ENCODE measurements at regions not wholly inside any gene's neighbourhood (a gene's known extent, or its start where the extent isn't known, plus 50 kb on each side); places are given as distances from the start of the nearest gene placed in this dataset.

DNA sequence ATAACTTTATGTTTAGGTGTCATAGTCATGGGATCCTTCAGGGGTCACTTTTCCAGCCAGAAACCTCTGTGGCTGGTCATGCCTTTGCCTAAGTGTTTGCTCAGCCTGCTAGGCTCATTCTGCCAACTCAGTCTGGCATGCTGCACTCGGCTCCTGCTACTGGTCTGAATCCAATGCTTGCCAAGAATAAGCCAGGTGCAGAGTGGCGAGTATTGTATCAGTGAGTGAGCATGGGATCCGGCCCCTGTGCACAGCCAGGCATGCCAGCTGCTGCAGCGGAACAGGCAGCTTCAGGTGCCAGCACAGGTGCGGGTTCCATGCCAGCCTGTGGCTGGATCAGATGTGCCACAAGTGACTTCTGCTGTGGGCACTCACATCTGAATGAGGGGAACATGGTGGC is 1269.3 kb upstream of the CNTN5 start:
- H3K27ac ChIP-seq (ENCODE audit: control insufficient read depth, insufficient read depth) = no peak overlapping the region
- H3K4me3 ChIP-seq = no peak overlapping the region
- H3K79me2 ChIP-seq (ENCODE audit: control insufficient read depth, insufficient read depth, low read length) = no peaks in the 10 kb centered on the region
- ChIA-PET POLR2A (no interaction called here), SMC1A (ENCODE audit: uncharacterized antibody, unreplicated experiment) (no interaction called here), CTCF (no interaction called here), RAD21 (ENCODE audit: unreplicated experiment) (no interaction called here)
- no peaks in the 10 kb centered on the region for H4K20me1 ChIP-seq (ENCODE audit: control insufficient read depth, insufficient read depth)
- H3K9ac ChIP-seq (ENCODE audit: control insufficient read depth, insufficient read depth, low read length) = no peak overlapping the region
- H3K4me1 ChIP-seq (ENCODE audit: control insufficient read depth, insufficient read depth, low read length) = no peaks in the 10 kb centered on the region
- ATAC-seq (no peak), FAIRE-seq (no peak), DNase-seq (ENCODE audit: low read depth, low spot score) (no peak)
- WGBS (ENCODE audit: insufficient coverage, insufficient replicate concordance, low lambda C conversion rate, missing lambda C conversion rate) = 11% methylated on average over 5 of the region's 5 CpGs
- BruUV-seq (replicated peaks) = no TSS peak
- H2AFZ ChIP-seq (ENCODE audit: control insufficient read depth, low read depth, low read length) = no peak overlapping the region
- H3K4me2 ChIP-seq (ENCODE audit: control insufficient read depth, insufficient read depth) = no peak overlapping the region
- in situ Hi-C loops (cut with MboI) = no loop called here
- intact Hi-C loops (cut with micrococcal nuclease; ENCODE audit: unreplicated experiment) = no loop called here
- H3K36me3 ChIP-seq (ENCODE audit: control insufficient read depth in 2 of 2, insufficient read depth in 2 of 2, low read length in 1 of 2) = no peaks in the 10 kb centered on the region
- no peaks in the 10 kb centered on the region for H3K27me3 ChIP-seq (replicated peaks in 1 of 2; ENCODE audit: control insufficient read depth in 2 of 2, insufficient read depth in 2 of 2, low read length in 1 of 2)
- TF ChIP-seq DPF2 (IDR thresholded peaks at IDR 0.05) = no peak
- no peak for TF ChIP-seq SMARCA5 (IDR thresholded peaks at IDR 0.05)
- TF ChIP-seq, protein P1, sequence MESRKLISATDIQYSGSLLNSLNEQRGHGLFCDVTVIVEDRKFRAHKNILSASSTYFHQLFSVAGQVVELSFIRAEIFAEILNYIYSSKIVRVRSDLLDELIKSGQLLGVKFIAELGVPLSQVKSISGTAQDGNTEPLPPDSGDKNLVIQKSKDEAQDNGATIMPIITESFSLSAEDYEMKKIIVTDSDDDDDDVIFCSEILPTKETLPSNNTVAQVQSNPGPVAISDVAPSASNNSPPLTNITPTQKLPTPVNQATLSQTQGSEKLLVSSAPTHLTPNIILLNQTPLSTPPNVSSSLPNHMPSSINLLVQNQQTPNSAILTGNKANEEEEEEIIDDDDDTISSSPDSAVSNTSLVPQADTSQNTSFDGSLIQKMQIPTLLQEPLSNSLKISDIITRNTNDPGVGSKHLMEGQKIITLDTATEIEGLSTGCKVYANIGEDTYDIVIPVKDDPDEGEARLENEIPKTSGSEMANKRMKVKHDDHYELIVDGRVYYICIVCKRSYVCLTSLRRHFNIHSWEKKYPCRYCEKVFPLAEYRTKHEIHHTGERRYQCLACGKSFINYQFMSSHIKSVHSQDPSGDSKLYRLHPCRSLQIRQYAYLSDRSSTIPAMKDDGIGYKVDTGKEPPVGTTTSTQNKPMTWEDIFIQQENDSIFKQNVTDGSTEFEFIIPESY (IDR thresholded peaks at IDR 0.05) = no peak
- TF ChIP-seq, protein P2, sequence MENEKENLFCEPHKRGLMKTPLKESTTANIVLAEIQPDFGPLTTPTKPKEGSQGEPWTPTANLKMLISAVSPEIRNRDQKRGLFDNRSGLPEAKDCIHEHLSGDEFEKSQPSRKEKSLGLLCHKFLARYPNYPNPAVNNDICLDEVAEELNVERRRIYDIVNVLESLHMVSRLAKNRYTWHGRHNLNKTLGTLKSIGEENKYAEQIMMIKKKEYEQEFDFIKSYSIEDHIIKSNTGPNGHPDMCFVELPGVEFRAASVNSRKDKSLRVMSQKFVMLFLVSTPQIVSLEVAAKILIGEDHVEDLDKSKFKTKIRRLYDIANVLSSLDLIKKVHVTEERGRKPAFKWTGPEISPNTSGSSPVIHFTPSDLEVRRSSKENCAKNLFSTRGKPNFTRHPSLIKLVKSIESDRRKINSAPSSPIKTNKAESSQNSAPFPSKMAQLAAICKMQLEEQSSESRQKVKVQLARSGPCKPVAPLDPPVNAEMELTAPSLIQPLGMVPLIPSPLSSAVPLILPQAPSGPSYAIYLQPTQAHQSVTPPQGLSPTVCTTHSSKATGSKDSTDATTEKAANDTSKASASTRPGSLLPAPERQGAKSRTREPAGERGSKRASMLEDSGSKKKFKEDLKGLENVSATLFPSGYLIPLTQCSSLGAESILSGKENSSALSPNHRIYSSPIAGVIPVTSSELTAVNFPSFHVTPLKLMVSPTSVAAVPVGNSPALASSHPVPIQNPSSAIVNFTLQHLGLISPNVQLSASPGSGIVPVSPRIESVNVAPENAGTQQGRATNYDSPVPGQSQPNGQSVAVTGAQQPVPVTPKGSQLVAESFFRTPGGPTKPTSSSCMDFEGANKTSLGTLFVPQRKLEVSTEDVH (IDR thresholded peaks at IDR 0.05; ENCODE audit: low read depth, partially characterized antibody) = no peak
- TF ChIP-seq, protein P3, sequence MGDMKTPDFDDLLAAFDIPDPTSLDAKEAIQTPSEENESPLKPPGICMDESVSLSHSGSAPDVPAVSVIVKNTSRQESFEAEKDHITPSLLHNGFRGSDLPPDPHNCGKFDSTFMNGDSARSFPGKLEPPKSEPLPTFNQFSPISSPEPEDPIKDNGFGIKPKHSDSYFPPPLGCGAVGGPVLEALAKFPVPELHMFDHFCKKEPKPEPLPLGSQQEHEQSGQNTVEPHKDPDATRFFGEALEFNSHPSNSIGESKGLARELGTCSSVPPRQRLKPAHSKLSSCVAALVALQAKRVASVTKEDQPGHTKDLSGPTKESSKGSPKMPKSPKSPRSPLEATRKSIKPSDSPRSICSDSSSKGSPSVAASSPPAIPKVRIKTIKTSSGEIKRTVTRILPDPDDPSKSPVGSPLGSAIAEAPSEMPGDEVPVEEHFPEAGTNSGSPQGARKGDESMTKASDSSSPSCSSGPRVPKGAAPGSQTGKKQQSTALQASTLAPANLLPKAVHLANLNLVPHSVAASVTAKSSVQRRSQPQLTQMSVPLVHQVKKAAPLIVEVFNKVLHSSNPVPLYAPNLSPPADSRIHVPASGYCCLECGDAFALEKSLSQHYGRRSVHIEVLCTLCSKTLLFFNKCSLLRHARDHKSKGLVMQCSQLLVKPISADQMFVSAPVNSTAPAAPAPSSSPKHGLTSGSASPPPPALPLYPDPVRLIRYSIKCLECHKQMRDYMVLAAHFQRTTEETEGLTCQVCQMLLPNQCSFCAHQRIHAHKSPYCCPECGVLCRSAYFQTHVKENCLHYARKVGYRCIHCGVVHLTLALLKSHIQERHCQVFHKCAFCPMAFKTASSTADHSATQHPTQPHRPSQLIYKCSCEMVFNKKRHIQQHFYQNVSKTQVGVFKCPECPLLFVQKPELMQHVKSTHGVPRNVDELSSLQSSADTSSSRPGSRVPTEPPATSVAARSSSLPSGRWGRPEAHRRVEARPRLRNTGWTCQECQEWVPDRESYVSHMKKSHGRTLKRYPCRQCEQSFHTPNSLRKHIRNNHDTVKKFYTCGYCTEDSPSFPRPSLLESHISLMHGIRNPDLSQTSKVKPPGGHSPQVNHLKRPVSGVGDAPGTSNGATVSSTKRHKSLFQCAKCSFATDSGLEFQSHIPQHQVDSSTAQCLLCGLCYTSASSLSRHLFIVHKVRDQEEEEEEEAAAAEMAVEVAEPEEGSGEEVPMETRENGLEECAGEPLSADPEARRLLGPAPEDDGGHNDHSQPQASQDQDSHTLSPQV (IDR thresholded peaks at IDR 0.05) = no peak
- H3K9me3 ChIP-seq (replicated peaks; ENCODE audit: control insufficient read depth, insufficient read depth, low read length) = no peaks in the 10 kb centered on the region; the same call in 2 of the 3 replicates

Measured in GM12878 (cell line).